Breast epithelium (tissue), 3 donors: ENCODE measurements at regions not wholly inside any gene's neighbourhood (a gene's known extent, or its start where the extent isn't known, plus 50 kb on each side); places are given as distances from the start of the nearest gene placed in this dataset.

Experiments used
- CTCF ChIP-seq, 3 donors: fragments of 450-650 bp; IDR thresholded peaks; one replicate each; pipeline ENCODE4 v1.5.1; 2016 to 2017; ENCODE audit warnings: antibody characterized with exemption in 3 of 3, mild to moderate bottlenecking in 3 of 3, moderate library complexity in 3 of 3
- POLR2A ChIP-seq: fragments of 450-650 bp; IDR thresholded peaks from one replicate; pipeline ENCODE4 v1.6.1; 2016; ENCODE audit warnings: antibody characterized with exemption, mild to moderate bottlenecking, moderate library complexity

GRCh38 chr14:101412739-101413138, 148.6 kb upstream of the DIO3 start:
- TF ChIP-seq CTCF (IDR thresholded peaks at IDR 0.05) (no peak), POLR2A (no peak)
